ENCODE measurements at regions not wholly inside any gene's neighbourhood (a gene's known extent, or its start where the extent isn't known, plus 50 kb on each side); places are given as distances from the start of the nearest gene placed in this dataset.

DNA sequence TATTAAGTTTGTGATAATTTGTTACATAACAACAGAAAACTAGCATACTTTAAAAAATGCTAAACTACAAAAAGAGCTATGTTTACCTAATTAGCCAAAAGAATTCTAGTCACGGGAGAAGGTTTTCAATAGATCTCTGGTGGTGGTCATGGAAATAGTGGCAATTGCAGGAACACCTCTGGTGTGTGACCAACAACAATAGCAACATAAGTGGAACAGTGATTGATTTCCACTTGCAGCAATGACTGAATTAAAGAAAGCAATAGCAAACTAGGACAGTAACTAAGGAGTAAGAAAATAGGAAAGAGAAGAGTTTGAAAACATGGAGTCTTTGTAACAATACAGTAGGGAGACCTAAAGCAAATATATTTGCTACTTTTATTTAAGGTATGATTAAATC, 171.3 kb upstream of the ADGRL4 start:
- Histone ChIP-seq H3K4me3 (replicated peaks in 1 of 3; ENCODE audit: low read depth in 2 of 3, low read length in 3 of 3) (no peak overlapping the region), H3K27me3 (ENCODE audit: control insufficient read depth in 2 of 2, insufficient read depth in 2 of 2, low read length in 2 of 2) (no peaks in the 10 kb centered on the region), H3K9me3 (replicated peaks in 1 of 2; ENCODE audit: control insufficient read depth in 1 of 2, insufficient read depth in 1 of 2, low read length in 2 of 2) (peaks cover 0 to 9% of the 10 kb centered on the region in 2 donors), H3K4me1 (ENCODE audit: control insufficient read depth in 1 of 2, insufficient read depth in 2 of 2, low read length in 2 of 2) (no peaks in the 10 kb centered on the region), H3K9ac (ENCODE audit: insufficient read depth, low read length, poor library complexity, severe bottlenecking) (no peak overlapping the region), H2AFZ (ENCODE audit: insufficient read depth, low read depth, low read length, poor library complexity, severe bottlenecking) (no peak overlapping the region), H4K20me1 (ENCODE audit: insufficient read depth, low read length) (no peaks in the 10 kb centered on the region), H3K27ac (ENCODE audit: low read depth in 1 of 2, low read length in 2 of 2) (no peak overlapping the region), H3K79me2 (ENCODE audit: insufficient read depth, low read length) (no peaks in the 10 kb centered on the region), H3K36me3 (replicated peaks in 1 of 2; ENCODE audit: control insufficient read depth in 1 of 2, insufficient read depth in 2 of 2, low read length in 2 of 2) (no peaks in the 10 kb centered on the region), H3K4me2 (replicated peaks; ENCODE audit: extremely low read depth, low read length, poor library complexity, severe bottlenecking) (no peak overlapping the region)
- Mint-ChIP-seq H3K9me3 (peaks cover 0 to 12% (median 6%) of the 10 kb centered on the region in 7 donors), H3K4me3 (no peak overlapping the region), H3K4me1 (no peaks in the 10 kb centered on the region), H3K27ac (no peak overlapping the region), H3K27me3 (ENCODE audit: low read depth in 3 of 3) (no peaks in the 10 kb centered on the region), H3K36me3 (no peaks in the 10 kb centered on the region)
- TF ChIP-seq CTCF (IDR thresholded peaks at IDR 0.05), result no peak
- WGBS (ENCODE audit: insufficient coverage), result 83% methylated on average over 1 of the region's 1 CpG
- intact Hi-C loops (cut with micrococcal nuclease), result no loop called here
- no peak for DNase-seq

GRCh38 chr1:79161077-79161476, 154.5 kb upstream of the ADGRL4 start:
- Mint-ChIP-seq H3K27ac (no peak overlapping the region), H3K4me1 (no peaks in the 10 kb centered on the region), H3K36me3 (no peaks in the 10 kb centered on the region), H3K9me3 (peaks cover 0 to 14% (median 3%) of the 10 kb centered on the region in 7 donors), H3K27me3 (ENCODE audit: low read depth in 3 of 3) (peaks cover 0 to 2% (median 0%) of the 10 kb centered on the region in 3 donors), H3K4me3 (no peak overlapping the region)
- no peak for TF ChIP-seq CTCF (IDR thresholded peaks at IDR 0.05)
- Histone ChIP-seq H3K9me3 (replicated peaks in 1 of 2; ENCODE audit: control insufficient read depth in 1 of 2, insufficient read depth in 1 of 2, low read length in 2 of 2) (peaks cover 11 to 12% of the 10 kb centered on the region in 2 donors), H3K4me3 (replicated peaks in 1 of 3; ENCODE audit: low read depth in 2 of 3, low read length in 3 of 3) (no peak overlapping the region), H3K27me3 (ENCODE audit: control insufficient read depth in 2 of 2, insufficient read depth in 2 of 2, low read length in 2 of 2) (no peaks in the 10 kb centered on the region), H3K4me1 (ENCODE audit: control insufficient read depth in 1 of 2, insufficient read depth in 2 of 2, low read length in 2 of 2) (no peaks in the 10 kb centered on the region), H3K4me2 (replicated peaks; ENCODE audit: extremely low read depth, low read length, poor library complexity, severe bottlenecking) (no peak overlapping the region), H3K79me2 (ENCODE audit: insufficient read depth, low read length) (no peaks in the 10 kb centered on the region), H4K20me1 (ENCODE audit: insufficient read depth, low read length) (no peaks in the 10 kb centered on the region), H3K36me3 (replicated peaks in 1 of 2; ENCODE audit: control insufficient read depth in 1 of 2, insufficient read depth in 2 of 2, low read length in 2 of 2) (no peaks in the 10 kb centered on the region), H3K9ac (ENCODE audit: insufficient read depth, low read length, poor library complexity, severe bottlenecking) (no peak overlapping the region), H3K27ac (ENCODE audit: low read depth in 1 of 2, low read length in 2 of 2) (no peak overlapping the region), H2AFZ (ENCODE audit: insufficient read depth, low read depth, low read length, poor library complexity, severe bottlenecking) (no peak overlapping the region)
- intact Hi-C loops (cut with micrococcal nuclease), result no loop called here
- DNase-seq, result no peak
